Occipital lobe (tissue), 1 donor: ENCODE measurements at regions not wholly inside any gene's neighbourhood (a gene's known extent, or its start where the extent isn't known, plus 50 kb on each side); places are given as distances from the start of the nearest gene placed in this dataset.
"Not testable (repeated sequence)": the region's sequence is repeated elsewhere in the genome, so short reads cannot be mapped to it uniquely, and the experiment has no call there.

Experiments
- DNase-seq: peaks from one replicate; lab custom pipeline; 2025; lab: John Stamatoyannopoulos, UW

DNA sequence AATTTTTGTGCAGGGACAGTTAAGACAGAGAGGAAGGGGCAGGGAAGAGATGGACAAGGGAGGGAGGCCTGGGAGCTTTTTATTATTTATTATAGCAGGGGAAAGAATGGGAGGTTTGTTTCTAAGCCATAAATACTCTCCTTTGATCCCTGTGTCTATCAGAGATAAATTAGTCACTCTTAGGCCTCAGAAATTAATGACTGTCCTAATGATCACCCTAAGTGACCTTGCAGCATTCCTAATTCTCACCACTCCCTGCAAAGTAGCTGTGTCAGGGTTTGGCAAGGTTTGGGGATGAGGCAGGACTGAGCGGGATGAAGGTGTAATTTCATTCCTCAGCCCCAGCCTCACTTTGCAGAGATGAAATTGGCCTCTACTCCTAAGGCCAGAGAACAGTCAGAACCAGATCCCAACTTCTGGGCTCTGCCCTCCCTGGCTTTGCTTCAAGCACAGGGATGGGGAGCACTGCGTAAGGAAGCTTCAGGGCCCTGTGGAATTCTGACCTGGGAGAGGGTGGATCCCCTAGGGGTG lies 95.0 kb downstream of the TMEM17 start:
- DNase-seq = no peak

- no peak for DNase-seq
Observed at GRCh38 chr2:62410015-62410453, 96.0 kb downstream of the TMEM17 start.

DNA sequence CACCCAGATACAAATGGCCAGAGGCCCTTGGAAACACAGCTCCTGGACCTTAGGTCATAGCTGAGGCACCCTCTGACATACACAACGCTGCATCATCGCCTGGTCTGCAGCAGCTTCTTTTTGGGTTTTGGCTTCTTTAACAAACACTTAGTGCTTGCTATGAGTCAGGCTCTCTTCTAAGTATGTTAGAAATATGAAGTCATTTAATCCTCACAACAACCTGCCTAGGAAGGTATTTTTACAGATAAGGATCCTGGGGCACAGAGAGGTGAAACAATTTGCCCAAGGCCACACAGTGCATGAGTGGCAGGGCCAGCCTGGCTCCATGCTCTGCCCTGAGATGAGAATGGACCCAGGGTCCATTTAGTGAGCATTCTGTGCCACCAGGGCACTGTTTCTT lies 96.6 kb downstream of the TMEM17 start:
- no peak for DNase-seq

- DNase-seq = no peak
Observed at GRCh38 chr2:62408241-62408677, 97.7 kb downstream of the TMEM17 start.

DNA sequence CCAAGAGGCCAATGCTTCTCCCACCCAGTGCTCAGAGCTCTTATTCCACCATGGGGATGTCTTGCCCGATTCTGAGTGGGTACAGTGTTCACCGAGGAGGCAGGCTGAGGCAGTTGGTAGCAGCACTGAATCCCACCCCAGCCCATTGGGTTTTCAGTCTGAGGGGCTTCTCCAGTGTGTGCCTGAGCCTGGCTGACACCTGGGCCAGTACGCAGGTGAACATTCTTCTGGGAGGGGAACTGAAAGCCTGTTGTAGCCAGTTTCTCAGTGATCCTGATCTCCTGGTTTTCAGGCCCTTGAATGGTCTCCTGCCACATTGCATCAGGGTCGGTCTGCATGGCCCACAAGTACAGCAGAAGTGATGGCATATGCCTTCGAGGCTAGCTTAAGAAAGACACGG lies 98.2 kb downstream of the TMEM17 start:
- no peak for DNase-seq

GRCh38 chr2:62407401-62407800 lies 98.6 kb downstream of the TMEM17 start:
- DNase-seq = no peak

DNA sequence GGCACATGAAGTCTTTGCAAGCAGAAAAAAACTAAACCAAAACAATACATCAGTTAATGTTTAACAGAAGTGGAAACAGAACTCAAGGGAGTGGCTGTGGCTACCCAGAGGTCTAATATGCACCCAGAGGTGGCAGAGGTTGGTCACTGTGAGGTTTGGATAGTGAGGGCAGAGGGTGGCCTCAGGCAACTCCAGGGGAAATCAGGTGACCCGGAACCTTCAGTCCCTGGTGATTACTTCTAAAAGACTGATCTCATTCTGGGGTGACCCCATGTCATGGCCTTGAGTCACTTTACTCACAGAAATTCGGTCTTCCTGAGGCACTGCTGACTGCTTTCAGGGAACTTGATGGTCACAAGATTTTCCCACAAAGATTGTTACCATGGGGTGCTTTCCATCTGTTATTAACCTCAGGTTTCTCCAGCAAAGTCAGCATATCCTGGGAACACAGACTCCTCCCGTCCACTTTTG lies 99.4 kb downstream of the TMEM17 start:
- no peak for DNase-seq

GRCh38 chr2:62404913-62405312 lies 101.1 kb downstream of the TMEM17 start:
- no peak for DNase-seq

- DNase-seq = no peak
Observed at GRCh38 chr2:62402156-62402555, 103.8 kb downstream of the TMEM17 start.

GRCh38 chr2:62398356-62398755 lies 107.6 kb downstream of the TMEM17 start:
- no peak for DNase-seq

GRCh38 chr2:62396880-62397279 lies 109.1 kb downstream of the TMEM17 start:
- DNase-seq = no peak

- DNase-seq = no peak
Observed at GRCh38 chr2:62393293-62393692, 112.7 kb downstream of the TMEM17 start.

GRCh38 chr2:62391696-62392095 lies 114.3 kb downstream of the TMEM17 start:
- DNase-seq = no peak

DNA sequence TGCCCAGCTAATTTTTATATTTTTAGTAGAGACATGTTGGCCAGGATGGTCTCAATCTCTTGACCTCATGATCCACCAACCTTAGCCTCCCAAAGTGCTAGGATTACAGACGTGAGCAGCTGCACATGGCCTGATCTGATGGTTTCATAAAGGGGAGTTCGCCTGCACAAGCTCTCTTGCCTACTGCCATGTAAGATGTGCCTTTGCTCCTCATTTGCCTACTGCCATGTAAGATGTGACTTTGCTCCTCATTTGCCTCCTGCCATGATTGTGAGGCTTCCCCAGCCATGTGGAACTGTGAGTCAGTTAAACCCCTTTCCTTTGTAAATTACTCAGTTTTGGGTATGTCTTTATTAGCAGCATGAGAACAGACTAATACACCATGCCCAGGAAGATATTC lies 119.6 kb downstream of the TMEM17 start:
- not testable (repeated sequence) for DNase-seq

GRCh38 chr2:62383846-62384245 lies 122.1 kb downstream of the TMEM17 start:
- DNase-seq = no peak

DNA sequence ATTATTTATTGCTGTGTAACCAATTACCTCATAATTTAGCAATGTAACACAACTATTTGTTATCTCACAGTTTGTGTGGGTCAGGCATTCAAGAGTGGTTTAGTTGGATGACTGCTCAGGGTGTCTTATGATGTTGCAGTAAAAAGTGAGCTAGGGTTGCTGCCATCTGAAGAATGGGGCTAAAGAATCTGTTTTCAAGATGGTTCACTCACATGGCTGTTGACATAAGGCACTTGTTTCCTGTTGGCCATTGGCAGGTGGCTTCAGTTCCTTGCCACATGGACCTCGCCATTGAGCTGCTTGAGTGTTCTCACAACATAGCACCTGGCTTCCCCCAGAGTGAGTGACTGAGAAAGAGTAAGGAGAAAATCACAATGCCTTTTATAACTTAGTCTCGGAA lies 123.2 kb downstream of the TMEM17 start:
- DNase-seq = no peak

DNA sequence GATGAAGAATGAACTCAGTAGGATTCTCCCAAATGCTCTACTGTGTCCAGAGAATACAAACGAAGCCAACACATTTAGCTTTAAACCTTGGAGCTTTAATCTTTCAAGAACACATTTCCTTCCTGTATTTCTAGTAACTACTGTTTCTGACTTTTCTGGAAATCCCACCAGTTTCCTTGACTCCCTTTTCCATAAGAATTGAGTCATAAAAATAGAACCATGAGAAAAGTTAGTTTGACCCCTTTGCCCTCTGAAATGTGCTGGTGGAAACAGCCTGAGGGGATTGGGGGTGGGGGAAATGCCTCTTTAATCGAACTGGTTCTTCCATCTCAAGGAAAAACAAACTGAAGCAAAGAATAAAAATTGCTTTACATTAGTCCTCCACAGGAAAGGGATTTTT lies 123.9 kb downstream of the TMEM17 start:
- DNase-seq = no peak

GRCh38 chr2:62381656-62382055 lies 124.3 kb downstream of the TMEM17 start:
- DNase-seq = no peak

DNA sequence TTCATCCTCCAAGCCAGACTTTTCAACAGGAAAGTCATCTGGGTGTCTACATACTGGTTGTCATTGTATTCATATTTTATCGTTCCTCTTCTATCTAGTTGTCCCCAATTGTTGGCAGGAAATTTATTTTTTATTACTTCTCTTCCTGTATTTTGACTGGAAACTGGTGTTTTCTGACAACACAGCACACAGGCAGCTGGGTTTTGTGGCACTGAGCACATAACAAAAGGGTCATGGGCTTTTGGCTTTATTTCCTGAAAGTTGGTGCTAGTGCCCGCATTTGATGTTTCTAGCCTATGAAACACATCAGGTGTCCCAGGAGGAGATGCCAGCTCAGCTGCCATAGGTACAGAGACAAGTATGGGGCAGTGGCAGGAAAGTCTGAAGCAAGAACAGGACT lies 126.4 kb downstream of the TMEM17 start:
- DNase-seq = no peak

DNA sequence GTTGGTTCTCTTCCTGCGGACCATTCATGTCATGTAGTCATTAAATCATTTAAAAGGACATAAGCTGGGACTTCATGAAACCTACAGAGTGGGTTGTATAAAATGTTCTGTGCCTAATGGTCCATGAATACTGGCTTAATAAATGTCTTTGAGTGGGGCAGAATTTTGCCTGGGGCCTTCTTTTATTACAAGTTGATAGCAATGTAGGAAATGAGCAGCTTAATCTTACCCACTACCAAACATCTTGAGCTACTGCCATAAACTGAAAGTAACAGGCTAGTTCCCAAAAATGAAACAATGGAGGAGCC lies 130.9 kb downstream of the TMEM17 start:
- DNase-seq = no peak

- no peak for DNase-seq
Observed at GRCh38 chr2:62374301-62375112, 131.5 kb downstream of the TMEM17 start.

- DNase-seq = no peak
Observed at GRCh38 chr2:62372824-62373223, 133.2 kb downstream of the TMEM17 start.
